Fibroblast of skin of left biceps (primary cell): ENCODE measurements at regions not wholly inside any gene's neighbourhood (a gene's known extent, or its start where the extent isn't known, plus 50 kb on each side); places are given as distances from the start of the nearest gene placed in this dataset.

ENCODE experiments used
- DNase-seq, 2 experiments: peaks; one replicate each; pipeline ENCODE4 v3.0.0-alpha.2; 2013; ENCODE audit warnings: low read depth in 2 of 2

GRCh38 chr2:104127049-104127770 is 726.7 kb upstream of the POU3F3 start:
- no peak for DNase-seq

DNA sequence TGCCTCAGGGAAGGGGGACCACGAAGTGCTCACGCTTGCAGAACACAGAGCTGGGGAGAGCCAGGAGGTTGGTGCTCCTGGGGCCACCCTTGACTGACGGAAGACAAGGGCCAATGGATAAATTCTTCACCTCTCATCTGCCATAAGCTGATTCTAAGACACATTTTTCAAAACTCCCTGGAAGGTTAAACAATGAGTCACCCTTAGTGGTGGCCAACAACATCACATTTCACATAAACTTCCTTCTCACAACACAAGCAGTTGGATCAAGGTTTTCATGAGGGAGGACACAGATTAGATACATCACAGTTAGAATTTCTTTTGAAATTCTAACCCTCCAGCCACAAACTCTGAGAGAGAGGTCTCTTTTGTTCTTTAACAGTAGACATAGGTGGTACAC is 713.6 kb upstream of the POU3F3 start:
- no peak for DNase-seq

- no peak for DNase-seq
Observed at GRCh38 chr2:104158191-104158590, 695.7 kb upstream of the POU3F3 start.

GRCh38 chr2:104163611-104164130 is 690.2 kb upstream of the POU3F3 start:
- no peak for DNase-seq

- DNase-seq, result no peak
Observed at GRCh38 chr2:104164721-104165252, 689.1 kb upstream of the POU3F3 start.

- DNase-seq, result no peak
Observed at GRCh38 chr2:104177179-104177578, 676.7 kb upstream of the POU3F3 start.

GRCh38 chr2:104179644-104180043 is 674.3 kb upstream of the POU3F3 start:
- DNase-seq, result no peak

- no peak for DNase-seq
Observed at GRCh38 chr2:104200533-104201168, 653.3 kb upstream of the POU3F3 start.

DNA sequence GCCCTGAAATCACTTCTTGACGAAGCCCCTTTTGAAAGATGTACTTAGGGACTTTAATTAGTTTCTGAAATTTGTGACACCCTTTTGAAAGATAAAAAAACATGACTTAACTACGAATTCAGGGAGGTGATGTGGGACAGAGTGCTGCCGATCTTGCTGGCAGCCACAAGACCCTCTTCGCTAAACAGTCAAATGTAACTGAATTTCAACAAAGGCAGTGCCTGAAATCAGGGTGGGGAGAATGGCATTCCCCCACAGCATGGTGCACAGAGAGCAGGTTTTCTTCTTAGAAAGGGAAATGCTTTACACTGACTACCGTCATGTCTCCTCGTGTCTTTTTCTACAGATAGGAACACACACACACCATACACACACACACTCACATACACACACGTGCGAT is 640.2 kb upstream of the POU3F3 start:
- DNase-seq, result no peak

- DNase-seq, result no peak
Observed at GRCh38 chr2:104215269-104216161, 638.4 kb upstream of the POU3F3 start.

- no peak for DNase-seq
Observed at GRCh38 chr2:104233591-104233990, 620.3 kb upstream of the POU3F3 start.

GRCh38 chr2:104236491-104236890 is 617.4 kb upstream of the POU3F3 start:
- no peak for DNase-seq

GRCh38 chr2:104240984-104241383 is 612.9 kb upstream of the POU3F3 start:
- no peak for DNase-seq

GRCh38 chr2:104249629-104250028 is 604.3 kb upstream of the POU3F3 start:
- no peak for DNase-seq

DNA sequence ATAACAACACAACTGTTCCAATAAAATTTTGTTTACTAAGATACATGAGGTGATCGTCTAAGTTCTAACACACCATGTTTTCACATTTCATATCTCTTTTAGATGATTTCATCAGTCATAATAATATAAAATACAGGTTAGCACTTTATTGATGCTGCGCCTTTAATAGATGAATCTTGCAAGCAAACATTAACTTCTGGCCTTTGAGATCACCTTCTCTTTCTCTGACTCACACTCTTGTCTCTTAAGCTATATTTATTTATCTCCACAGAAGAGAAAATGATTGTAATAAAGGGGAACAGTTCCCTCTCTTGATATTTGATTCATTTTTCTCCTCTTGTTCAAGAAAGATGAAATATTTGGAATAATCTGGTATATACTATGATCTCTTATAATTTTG is 603.3 kb upstream of the POU3F3 start:
- DNase-seq, result no peak

GRCh38 chr2:104254017-104254416 is 599.9 kb upstream of the POU3F3 start:
- no peak for DNase-seq

GRCh38 chr2:104262714-104263113 is 591.2 kb upstream of the POU3F3 start:
- no peak for DNase-seq

- no peak for DNase-seq
Observed at GRCh38 chr2:104279646-104280045, 574.3 kb upstream of the POU3F3 start.

DNA sequence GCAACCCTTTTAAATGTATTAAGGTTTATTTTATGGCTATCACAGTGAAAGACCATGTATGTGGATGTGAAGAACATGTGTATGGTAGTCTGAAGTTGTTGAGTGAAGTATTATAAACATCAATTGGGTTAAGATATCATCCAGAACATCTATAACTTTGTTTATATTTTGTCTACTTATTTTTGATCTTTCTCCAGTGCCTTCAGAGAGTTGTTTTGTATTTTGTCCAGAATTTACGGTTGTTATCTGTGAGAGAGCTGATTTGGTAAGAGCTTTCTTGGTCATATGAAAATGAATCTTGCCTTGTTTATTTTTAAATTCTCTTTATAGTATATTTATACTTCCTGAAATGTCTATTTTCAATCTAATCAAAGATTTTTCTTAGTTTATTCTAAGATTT is 573.7 kb upstream of the POU3F3 start:
- no peak for DNase-seq

GRCh38 chr2:104286841-104287240 is 567.1 kb upstream of the POU3F3 start:
- no peak for DNase-seq

DNA sequence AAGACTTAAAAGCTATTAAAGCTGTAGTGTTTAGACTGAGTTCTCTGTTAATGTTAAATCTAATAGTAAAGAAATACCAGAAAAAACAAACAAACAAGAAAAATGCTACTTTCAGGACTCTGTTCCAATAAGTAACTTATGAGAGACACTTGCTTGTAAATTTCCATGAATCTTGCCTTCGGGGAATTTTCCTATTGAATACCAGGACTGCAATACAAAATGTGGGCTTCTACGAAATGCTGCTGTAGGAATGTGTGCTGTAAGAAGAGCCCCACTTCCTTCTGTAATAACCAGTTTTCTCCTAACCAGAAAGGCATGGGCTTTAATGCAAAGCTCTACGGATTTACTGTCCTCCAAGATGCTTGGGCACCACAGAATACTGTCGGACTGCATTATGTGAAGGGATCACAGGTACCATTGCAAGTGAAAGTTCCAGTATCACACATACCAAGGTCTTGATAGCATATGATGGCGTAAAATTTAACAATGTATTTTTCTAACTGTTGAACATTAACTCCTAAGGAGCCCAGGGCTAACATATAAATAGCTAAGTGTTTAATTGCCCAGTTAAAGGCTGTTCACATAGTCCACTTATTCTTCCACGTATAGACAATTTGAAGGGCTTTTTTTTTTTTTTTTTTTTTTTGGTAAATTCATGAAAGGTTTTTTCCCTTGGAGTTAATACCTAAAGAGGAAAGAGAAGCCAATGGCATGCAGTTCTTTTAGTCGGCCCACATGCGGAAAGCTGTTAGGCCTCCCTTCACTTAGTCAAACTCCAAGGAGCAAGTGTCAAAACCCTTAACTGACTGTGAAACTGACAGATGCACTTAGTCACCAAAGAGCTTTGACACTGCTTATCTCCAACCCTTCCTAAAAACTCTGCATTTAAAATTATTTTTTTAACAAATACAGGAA is 564.0 kb upstream of the POU3F3 start:
- DNase-seq, result no peak
